Pulmonary artery endothelial cell (primary cell): ENCODE measurements at regions not wholly inside any gene's neighbourhood (a gene's known extent, or its start where the extent isn't known, plus 50 kb on each side); places are given as distances from the start of the nearest gene placed in this dataset.
"Not testable (repeated sequence)": the region's sequence is repeated elsewhere in the genome, so short reads cannot be mapped to it uniquely, and the experiment has no call there.

Experiments
- DNase-seq: peaks from one replicate; pipeline ENCODE4 v3.0.0-alpha.2; 2011; ENCODE audit warnings: low read depth, low spot score

DNA sequence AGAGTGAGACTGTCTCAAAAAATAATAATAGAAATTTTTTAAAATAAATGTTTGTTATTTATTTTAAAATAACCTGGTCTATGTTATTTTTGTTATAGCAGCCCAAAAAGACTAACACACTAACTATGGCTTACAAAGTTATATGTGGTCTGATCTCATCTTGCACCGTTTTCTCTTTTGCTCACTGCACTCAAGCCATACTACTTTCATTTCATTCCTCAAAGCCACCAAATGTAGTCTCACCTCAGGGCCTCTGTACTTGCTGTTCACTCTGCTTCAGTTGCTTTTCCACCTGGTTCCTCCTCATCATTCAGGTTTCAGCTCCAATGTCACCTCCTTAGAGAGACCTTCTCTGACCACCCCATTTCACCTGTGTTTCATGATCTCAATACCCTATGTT, 55.2 kb upstream of the MDM1 start:
- DNase-seq = no peak

DNA sequence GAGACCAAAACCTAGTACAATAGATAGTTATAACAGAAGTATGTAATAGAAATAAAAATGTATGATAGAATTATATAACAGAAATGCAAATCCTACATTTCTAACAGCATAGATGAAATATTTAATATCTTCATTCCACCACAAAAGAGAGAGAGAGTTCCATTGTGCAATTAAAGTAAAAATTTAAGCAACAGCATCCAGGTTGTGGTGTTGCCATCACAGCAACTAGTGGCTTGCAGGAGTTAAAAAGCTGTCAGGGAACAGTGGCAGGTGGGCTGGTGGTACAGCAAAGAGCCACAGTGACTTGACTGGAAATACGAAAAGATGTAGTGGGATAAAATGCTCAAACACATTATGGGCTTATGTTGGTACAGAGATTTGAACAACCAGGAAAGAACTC, 57.1 kb upstream of the MDM1 start:
- no peak for DNase-seq

DNA sequence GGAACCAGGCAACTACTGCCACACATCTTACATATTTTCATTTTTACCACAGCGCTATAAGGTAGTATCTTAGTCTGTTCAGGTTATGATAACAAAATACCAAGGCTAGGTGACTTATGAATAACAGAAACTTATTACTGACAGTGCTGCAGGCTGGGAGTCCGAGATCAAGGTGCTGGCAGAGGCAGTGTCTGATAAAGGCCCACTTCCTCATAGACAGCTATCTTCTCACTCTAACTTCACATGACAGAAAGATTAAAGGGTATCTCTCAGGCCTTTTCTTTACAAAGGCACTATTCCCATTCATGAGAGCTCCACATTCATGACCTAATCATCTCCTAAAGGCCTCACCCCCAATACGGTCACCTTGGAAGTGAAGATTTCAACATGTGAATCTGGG, 59.8 kb upstream of the MDM1 start:
- no peak for DNase-seq

DNA sequence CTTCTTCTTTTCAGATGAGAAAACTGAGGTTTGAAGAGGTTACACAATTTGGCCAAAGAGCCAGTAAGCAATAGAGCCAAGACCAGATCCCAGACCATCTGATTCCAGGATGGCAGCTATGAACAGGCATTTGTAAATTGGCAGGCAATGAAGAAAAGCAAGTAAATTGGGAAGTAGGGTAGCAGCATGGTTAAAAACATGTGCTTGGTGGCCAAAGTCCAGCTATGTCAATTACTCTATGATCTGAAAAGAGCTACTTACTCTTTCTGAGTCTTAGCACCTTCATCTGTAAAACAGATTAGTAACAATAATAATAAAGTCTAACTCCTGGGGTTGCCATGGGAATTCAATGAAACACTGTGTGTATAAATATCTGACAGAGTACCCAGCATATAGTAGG, 60.2 kb upstream of the MDM1 start:
- no peak for DNase-seq

DNA sequence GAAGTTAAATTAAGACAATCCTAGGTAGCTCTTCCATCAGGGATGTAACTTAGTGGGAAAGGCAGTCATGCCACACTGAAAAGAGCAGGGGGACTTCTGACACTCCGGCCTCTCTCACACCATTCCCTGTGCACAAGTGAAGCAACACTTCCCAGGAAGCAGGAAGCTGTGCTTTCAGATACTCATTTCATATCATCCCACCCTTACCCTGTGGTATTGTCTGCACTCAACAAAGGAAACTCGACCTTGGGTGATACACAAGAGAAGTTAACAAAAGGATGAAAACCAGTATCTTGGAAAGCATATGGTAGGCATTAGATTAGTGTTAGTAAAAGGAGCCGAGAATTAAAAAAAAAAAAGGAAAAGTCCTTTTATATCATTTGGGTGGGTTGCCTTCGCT, 61.3 kb upstream of the MDM1 start:
- DNase-seq = no peak

DNA sequence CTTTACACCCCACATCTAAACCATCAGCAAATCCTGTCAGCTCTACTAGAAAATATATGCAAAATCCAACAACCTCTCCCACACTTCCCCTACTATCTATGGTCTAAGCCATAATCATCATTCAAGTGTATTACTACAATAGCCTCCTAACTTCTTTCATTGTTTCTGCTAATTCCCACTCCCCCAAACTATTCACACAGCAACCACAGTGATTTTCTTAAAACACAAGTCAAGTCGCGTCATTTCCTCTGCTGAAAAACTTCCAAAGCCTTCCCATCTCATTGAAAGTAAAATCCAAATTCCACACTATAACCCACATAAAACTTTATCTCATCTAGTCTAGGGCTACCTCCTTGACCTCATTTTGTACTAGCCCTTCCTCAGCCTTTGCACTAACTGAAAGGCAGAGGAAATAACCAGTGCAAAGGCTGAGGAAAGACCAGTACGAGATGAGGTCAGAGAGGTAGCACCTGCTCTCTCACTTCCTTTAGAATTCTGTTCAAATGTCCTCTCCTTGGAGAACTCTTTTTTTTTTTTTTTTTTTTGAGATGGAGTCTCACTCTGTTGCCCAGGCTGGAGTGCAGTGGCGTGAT, 65.5 kb upstream of the MDM1 start:
- DNase-seq = no peak

DNA sequence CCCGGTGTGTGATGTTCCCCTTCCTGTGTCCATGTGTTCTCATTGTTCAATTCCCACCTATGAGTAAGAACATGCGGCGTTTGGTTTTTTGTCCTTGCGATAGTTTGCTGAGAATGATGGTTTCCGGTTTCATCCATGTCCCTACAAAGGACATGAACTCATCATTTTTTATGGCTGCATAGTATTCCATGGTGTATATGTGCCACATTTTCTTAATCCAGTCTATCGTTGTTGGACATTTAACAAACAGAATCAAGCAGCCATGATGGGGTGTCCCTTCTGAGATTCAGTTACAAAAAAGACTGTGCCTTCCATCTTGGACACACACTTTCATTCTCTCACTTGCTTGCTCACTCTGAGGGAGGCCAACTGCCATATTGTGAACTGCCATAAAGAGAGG, 66.5 kb upstream of the MDM1 start:
- DNase-seq = not testable (repeated sequence)

DNA sequence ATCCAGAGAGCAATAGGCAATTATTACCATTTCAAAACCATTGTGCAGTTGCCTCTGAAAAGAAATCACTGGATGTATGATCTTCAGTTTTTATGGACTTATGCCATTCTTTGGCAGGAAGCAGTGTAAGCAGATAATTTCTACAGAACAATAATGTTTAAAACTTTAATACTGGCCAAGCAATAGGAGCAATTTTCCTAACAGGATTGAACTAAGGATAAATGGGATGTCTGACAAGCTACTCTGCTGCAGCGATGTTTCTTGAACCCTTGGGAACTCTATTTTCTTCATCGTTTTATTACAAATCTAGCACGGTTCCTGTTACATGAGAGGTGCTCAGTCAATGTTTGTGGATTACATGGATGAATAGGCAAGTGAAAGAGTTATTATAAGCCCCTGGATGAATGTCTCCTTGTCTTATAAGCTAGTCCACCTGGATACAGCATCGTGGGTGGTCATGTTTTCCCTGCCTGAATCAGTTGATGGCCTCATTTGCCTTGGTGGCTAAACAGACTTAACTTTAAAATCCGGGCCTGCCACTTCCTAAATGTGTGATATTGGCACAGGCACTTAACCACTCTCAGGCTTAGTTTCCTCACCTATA, 68.2 kb upstream of the MDM1 start:
- DNase-seq = no peak

DNA sequence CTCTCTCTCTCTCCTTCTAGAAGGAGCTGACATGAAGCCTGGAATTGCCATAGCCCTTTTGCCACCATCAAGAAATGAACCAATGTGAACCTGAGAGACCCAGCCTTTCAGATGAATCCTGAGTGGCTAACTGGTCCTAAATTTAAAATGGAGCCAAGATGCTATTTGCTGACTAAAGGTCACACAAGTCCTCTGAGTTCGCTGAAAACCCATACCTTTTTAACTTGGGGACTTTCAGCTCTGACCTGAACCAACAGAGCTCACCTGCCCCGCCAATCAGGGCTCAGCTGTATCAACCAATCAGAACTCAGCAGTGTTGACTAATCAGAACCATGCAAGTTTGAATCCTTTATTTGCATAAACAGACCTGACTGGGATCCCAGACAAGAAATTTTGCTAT, 70.3 kb upstream of the MDM1 start:
- DNase-seq = no peak

DNA sequence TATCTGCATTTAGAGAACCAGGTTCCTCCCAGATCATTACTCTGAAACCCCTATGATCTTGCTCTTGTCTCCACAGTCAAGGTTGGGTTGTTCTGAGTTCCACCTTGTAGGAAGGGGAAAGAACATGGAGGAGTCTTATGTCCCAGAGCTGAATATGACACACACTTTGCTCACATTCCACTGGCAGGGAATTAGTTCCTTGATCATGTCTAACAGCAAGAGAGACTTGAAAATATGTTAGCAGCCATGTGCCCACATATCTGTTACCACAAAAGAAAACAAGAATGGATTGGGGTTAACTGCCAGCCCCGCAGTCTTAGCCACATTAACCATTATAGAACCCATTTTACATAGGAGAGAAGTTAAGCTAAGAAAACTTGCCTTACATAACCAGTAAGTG, 71.1 kb upstream of the MDM1 start:
- DNase-seq = no peak

DNA sequence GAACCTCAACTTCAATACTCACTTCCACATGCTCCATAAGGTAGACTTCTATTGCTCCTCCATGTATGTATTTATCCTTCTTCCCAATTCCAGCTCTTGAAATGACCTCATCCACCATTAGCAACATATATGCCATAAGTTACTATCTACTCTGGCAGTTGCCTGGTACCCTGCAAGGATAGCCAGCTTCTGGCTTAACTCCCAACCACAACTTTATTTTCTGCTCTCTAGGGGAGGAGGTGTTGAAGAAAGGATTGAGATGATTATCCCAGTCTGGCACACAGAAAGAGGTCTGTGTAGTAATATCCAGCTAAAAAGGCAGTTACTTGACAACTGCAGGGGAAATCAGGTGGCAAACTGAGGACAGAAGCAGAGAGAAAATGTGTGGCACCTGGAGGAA, 71.5 kb upstream of the MDM1 start:
- no peak for DNase-seq

DNA sequence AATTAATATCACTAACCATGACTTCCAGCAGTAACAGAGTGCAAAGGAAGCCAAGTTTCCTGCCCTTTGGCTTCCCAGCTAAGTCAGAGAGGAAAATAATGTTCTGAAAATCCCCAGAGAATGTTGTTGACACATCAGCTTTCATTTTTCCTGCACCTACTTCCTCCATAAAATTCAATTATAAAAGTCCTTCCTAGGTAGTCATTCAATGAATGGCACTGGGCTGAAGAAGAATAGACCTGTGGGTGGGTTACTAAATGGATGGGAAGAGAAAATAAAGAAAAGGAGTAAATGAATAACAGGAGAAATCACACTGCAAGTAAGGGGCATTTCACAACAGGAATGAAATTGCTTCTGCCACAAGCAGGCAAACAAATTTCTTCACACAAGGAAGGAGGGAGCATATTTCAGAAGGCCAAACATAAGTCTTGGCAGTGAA, 73.2 kb upstream of the MDM1 start:
- peak; percentile 17 for DNase-seq

DNA sequence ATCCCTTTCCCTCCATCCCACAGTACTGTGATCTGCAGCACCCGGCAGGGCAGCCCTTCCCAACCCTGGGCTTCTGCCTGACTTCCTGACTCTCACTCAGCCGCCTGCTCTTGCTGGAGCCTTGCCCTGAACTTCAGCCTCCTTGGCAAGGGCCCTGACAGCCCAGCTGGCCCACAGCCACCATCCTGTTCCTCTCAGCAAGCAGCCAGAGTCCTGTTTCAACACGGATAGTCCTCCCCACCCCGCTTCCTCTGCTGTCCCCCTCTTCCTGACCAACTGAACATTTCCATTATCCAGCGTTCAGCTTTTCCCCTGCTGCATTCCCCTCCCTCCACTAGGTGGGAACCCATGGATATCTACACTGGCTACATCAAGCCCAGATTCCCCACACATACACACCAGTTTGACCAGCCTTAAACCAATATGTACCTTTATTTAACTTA, 74.0 kb upstream of the MDM1 start:
- DNase-seq = peak; percentile 90

DNA sequence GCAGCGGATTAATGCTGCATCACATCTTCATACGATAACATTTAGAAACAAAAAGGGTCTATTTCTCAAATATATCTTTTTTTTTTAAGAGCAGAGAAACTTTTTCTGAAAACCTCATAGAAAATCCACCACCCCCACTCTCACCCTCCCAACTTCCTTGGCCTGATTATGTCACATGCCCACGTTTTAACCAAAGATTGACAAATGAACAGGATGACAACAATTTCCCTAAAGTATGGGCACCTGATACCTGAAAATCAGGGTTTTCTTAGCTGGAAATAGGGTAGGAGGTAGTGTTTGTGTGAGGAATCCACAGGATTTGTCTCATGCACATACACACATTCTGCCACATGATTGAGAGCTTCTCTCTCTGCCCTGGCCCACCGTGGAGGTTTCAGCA, 74.7 kb upstream of the MDM1 start:
- no peak for DNase-seq

DNA sequence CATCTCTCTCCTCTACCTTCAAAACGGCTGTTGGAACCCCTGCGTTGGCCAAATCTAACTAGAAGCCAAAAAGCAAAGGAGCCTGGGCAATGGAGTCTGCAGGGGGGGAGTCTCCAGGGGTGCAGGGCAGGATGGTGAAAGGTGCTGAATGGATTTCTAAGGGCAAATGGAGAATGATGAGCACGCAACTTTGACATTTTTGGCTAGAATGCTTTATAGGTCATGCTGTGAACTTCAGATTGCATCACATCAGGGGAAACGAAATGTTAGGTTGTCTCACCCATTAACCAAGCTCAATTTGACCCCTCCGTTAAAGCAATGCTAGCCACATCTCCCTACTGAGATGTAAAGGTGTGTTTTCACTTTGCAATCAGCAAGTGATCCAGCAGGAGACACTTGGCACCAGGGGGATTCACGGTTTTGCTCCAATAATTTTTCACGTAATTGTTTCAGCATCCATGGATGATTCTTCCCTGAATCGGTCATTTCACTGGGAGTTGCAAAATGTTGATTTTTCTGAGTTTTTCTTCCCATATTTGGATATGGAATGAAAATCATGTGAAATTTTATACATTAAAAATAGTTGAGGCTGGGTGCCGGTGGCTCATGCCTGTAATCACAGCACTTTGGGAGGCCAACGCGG, 78.0 kb upstream of the MDM1 start:
- no peak for DNase-seq

DNA sequence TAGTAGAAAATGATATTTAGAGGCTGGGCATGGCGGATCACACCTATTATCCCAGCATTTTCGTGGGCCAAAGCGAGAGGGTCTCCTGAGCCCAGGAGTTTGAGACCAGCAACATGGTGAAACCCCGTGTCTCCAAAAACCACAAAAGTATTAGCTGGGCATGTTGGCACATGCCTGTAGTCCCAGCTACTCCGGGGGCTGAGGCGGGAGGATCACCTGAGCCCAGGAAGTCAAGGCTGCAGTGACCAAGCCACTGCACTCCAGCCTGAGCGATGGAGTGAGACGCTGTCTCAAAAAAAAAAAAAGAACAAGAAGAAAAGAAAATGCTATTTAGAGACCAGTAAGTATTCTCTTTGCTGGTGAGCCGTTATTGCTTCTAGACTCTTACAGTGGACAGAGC, 79.2 kb upstream of the MDM1 start:
- DNase-seq = no peak

DNA sequence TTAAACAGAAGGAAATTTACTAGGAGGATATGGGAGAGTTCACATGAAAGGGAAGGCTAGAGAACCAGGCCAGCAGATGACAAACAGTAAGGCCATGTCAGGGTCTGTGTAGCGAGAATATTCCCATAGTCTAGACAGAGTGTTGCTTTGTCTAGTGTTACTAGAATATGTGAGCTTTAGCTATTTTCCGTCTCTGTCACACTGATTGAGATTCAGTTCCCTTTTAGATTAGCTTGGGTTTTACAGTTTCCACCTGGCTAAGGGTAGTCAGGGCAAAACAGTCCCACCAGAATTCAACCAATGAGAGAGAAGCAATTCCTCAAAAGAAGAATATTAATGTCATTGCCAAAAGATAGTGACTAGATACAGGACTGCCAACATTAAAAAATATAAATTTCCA, 82.8 kb upstream of the MDM1 start:
- DNase-seq = no peak

DNA sequence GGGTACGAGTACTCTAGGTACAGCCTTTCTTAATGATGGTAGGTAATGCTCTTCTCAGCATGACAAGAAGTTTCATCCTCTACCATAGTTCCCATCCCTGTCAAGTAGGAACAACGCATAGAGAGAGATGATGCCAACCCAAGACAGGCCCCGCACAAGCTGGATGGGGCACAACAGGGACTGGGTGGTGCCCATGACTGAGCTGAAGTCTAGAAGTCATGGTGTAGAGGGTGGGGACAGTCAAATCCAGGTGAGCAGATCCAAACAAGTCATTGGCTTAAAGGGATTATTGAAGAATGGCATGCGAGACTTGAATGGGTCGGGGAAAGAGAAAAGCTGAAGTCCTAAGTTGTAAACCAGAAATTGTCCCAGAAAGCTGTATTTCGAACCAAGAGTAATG, 84.2 kb upstream of the MDM1 start:
- DNase-seq = no peak

DNA sequence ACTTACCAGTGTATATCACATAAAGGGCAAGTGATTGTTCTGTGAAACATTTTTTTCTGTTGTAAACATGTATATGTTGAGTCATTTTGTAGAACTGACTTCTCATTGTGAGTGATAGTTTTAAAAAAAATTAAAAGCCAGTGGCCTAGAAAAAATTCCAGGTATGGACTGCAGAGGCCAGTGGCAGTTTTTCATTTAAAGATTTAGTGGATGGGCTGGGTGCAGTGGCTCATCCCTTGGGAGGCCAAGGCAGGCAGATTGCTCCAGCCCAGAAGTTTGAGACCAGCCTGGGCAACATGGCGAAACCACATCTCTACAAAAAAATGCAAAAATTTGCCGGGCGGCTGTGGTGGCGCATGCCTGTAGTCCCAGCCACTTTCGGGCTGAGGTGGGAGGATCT, 84.7 kb upstream of the MDM1 start:
- DNase-seq = no peak

DNA sequence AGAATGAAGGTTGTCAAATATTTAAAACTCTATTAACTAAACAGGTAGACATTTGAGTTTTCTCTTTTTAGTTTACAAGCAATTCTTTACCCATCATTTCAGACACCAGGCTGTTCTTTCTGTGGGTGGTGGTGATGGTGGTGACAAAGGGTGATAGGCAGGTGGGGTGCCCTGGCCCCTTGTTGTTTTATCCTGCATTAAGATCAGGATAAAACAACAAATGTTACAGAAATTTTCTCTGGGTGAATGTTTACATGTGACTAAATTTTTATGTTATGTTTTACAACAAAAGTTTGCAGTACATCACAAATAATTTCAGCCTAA, 85.9 kb upstream of the MDM1 start:
- no peak for DNase-seq

DNA sequence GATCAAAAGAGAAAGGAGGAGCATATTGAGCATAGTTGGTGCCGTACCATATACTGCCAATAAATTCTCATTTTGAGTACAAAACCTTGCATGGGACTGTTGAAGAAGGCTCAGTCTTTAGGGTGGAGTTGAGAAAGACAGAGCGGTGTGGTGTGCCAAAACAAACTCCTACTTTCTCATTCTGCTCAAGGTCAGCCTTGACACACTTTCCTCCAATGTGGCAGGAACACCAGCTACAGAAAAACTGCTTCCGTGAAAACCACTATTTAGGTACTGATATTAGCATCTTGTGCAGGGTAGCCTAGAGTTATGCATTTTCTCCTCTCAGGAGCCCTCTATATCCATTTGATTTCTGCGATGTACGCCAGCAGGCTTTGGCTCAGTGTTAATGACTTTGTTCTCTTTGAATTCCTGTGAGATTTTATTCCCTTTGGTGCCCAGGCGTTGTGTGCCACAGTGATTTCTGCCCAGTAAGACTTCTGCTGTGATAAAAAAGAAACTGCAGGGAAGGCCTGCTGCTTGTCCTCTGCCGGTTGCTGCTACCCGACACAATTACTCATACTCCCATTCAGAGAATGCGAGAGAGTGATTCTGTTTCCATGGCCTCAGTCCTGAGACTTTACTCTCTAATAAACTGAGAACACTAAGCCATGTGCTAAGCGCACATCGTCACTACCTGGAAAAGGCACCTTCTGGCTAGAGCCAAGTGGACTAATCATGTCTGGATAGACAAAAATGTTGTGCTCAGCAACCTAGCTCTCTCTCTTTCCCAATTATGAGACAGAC, 88.3 kb upstream of the MDM1 start:
- DNase-seq = no peak

DNA sequence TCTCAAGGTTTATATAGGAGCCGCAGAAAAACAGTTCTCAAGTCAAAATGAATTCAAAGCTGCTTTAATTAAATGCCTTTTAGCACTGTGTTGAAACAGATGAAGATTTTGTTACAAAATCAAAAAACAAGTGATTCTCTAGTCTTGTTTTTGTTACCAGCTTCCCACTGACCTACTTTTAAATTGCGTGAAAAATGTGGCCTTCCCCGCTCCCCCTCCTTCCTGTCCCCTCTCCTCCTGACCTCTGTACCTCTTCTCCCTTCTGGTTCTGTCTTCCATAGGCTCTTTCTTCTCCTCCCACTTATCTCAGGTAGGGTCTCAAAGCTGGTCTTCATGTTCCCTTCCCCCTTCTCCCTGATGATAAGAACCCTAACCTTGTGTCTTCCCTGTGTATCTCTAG, 90.0 kb upstream of the MDM1 start:
- no peak for DNase-seq
